ENCODE measurements at regions not wholly inside any gene's neighbourhood (a gene's known extent, or its start where the extent isn't known, plus 50 kb on each side); places are given as distances from the start of the nearest gene placed in this dataset.

DNA sequence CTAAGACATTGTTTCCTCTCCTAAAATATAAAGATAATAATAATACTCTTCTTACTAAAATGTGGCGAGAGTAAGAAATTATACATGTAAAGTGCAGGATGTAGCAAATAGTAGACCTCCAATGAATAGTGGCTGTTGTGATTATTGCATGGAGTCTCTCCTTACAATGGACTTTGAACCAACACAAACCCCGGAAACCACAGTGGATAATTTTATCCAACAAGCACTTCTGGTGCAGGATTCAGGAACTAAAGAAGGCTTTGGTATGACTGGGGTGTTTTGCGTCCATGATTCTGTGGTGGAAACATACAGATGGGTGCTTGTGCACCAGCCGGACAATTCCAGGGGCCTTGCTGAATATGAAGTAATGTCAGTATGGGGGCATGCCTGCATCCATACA lies 146.4 kb upstream of the UBASH3B start:
- Histone ChIP-seq H3K4me3 (ENCODE audit: low read length) (no peak overlapping the region), H3K36me3 (ENCODE audit: control insufficient read depth, insufficient read depth, low read length) (no peaks in the 10 kb centered on the region), H3K9me3 (ENCODE audit: control insufficient read depth, insufficient read depth, low read length) (no peaks in the 10 kb centered on the region), H3K4me1 (ENCODE audit: control insufficient read depth, insufficient read depth, low read length) (no peaks in the 10 kb centered on the region), H3K27me3 (ENCODE audit: control insufficient read depth, insufficient read depth, low read length) (no peaks in the 10 kb centered on the region), H3K27ac (ENCODE audit: low read length) (no peak overlapping the region)
- 63% methylated on average over 2 of the region's 4 CpGs for WGBS (ENCODE audit: insufficient coverage)
- Mint-ChIP-seq H3K27me3 (ENCODE audit: low read depth in 2 of 2) (peaks cover 9 to 12% of the 10 kb centered on the region in 2 donors), H3K4me3 (no peak overlapping the region), H3K36me3 (no peaks in the 10 kb centered on the region), H3K9me3 (no peaks in the 10 kb centered on the region), H3K4me1 (no peaks in the 10 kb centered on the region), H3K27ac (no peak overlapping the region)
- no peak for ATAC-seq
- no peak for DNase-seq
- TF ChIP-seq, protein P1, sequence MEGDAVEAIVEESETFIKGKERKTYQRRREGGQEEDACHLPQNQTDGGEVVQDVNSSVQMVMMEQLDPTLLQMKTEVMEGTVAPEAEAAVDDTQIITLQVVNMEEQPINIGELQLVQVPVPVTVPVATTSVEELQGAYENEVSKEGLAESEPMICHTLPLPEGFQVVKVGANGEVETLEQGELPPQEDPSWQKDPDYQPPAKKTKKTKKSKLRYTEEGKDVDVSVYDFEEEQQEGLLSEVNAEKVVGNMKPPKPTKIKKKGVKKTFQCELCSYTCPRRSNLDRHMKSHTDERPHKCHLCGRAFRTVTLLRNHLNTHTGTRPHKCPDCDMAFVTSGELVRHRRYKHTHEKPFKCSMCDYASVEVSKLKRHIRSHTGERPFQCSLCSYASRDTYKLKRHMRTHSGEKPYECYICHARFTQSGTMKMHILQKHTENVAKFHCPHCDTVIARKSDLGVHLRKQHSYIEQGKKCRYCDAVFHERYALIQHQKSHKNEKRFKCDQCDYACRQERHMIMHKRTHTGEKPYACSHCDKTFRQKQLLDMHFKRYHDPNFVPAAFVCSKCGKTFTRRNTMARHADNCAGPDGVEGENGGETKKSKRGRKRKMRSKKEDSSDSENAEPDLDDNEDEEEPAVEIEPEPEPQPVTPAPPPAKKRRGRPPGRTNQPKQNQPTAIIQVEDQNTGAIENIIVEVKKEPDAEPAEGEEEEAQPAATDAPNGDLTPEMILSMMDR (IDR thresholded peaks at IDR 0.05) = no peak
- intact Hi-C loops (cut with micrococcal nuclease) = loop anchor here (5.0 kb wide), 1 partner anchor 292 kb away; no protein-coding TSS in a partner anchor

DNA sequence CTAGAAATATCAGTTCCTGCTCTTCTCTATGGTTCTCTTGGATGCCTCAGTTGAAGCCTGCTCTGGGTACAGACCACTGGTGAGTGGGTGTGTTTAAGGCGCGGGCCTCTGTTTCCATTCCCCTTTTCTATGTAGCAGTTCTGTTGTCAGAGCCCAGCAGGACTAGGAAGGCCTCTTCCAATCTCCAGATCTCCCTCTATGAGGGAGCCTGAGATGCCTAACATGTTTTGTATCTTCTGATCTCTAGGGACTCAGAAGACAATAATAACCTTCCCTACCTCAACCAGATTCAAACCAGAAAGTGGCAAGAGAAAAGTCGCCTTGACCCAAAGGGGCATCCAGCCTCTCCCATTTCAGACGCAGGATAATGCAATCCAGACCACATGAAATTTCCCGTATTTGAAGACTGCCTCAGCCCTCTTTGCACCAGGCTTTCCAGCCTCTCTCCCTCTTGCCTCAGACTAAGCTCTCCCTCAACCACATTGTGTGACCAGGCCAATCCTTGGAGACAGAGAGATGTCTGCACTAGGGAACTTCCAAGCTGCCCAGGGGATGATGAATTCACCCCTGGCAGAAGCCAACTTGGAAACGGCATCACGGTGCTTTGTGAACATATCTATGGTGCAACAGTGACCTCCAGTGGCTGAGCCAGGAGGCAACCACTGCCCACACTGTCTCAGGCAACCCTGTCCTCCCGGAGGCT lies 150.1 kb upstream of the UBASH3B start:
- intact Hi-C loops (cut with micrococcal nuclease) = loop anchor here (5.0 kb wide), 1 partner anchor 288 kb away; no protein-coding TSS in a partner anchor
- peaks cover 17 to 22% of the 10 kb centered on the region in 2 donors for H3K27me3 Mint-ChIP-seq (ENCODE audit: low read depth in 2 of 2)
- no peak overlapping the region for H3K27ac Mint-ChIP-seq
- no peaks in the 10 kb centered on the region for H3K4me1 Mint-ChIP-seq
- DNase-seq (peak; percentile 17 to 58), ATAC-seq (peak in 2 of 3 donors; percentile 56 to 74)
- no peaks in the 10 kb centered on the region for H3K9me3 Mint-ChIP-seq
- no peaks in the 10 kb centered on the region for H3K9me3 ChIP-seq (ENCODE audit: control insufficient read depth, insufficient read depth, low read length)
- H3K36me3 Mint-ChIP-seq = no peaks in the 10 kb centered on the region
- H3K27me3 ChIP-seq (ENCODE audit: control insufficient read depth, insufficient read depth, low read length) = no peaks in the 10 kb centered on the region
- no peaks in the 10 kb centered on the region for H3K4me1 ChIP-seq (ENCODE audit: control insufficient read depth, insufficient read depth, low read length)
- H3K36me3 ChIP-seq (ENCODE audit: control insufficient read depth, insufficient read depth, low read length) = no peaks in the 10 kb centered on the region
- TF ChIP-seq, protein P1 (IDR thresholded peaks at IDR 0.05) = peak; percentile 47
- H3K4me3 ChIP-seq (ENCODE audit: low read length) = no peak overlapping the region
- WGBS (ENCODE audit: insufficient coverage) = 35% methylated on average over 6 of the region's 8 CpGs
- H3K4me3 Mint-ChIP-seq = no peak overlapping the region
- H3K27ac ChIP-seq (ENCODE audit: low read length) = no peak overlapping the region

DNA sequence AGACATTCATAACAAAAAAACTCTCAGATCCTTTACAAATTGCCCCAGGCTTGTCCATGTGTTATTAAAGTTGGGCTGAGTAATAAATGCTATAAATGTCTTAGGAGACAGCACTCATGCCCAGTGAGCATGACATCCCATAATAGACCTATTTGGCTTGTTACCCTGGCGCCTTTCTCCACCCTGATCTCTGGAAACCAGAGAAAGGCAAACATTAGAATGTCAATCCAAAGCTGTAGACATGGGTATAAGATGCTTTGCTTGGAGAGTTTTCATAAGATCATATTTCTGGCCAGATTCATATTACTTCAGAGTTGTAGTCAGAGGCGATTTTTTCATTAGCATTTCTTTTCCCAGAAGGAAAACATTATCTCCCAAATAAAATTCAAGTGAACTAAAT lies 161.3 kb upstream of the UBASH3B start:
- TF ChIP-seq, protein P1 (IDR thresholded peaks at IDR 0.05) = no peak
- peaks cover 13 to 29% of the 10 kb centered on the region in 2 donors for H3K27me3 Mint-ChIP-seq (ENCODE audit: low read depth in 2 of 2)

DNA sequence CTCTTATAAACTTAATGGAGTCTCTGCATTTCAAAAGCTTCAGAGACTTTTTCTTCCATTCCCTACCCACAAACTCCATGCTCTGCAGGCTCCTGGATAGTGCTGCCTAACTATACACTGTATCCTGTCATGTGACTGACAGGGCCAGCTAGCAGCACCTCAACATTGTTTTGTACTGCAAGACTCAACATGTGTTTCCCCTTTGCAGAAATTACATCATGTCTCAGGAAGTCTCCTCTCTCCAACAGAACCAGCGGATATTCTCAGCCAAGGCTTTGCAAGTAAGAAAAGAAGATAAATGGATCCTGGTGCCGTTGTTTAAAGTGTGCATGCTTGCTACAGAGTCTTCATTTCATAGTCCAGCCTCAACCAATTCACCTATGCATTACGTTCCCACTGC lies 164.0 kb upstream of the UBASH3B start:
- 100% methylated on average over 1 of the region's 3 CpGs for WGBS (ENCODE audit: insufficient coverage)
- intact Hi-C loops (cut with micrococcal nuclease) = no loop called here

More for the DNA sequence above, 161.3 kb upstream of the UBASH3B start:
- no peaks in the 10 kb centered on the region for H3K36me3 Mint-ChIP-seq
- no peaks in the 10 kb centered on the region for H3K27me3 ChIP-seq (ENCODE audit: control insufficient read depth, insufficient read depth, low read length)
- H3K9me3 ChIP-seq (ENCODE audit: control insufficient read depth, insufficient read depth, low read length) = no peaks in the 10 kb centered on the region
- H3K36me3 ChIP-seq (ENCODE audit: control insufficient read depth, insufficient read depth, low read length) = no peaks in the 10 kb centered on the region
- DNase-seq (no peak), ATAC-seq (no peak)
- H3K9me3 Mint-ChIP-seq = no peaks in the 10 kb centered on the region
- no peak overlapping the region for H3K4me3 Mint-ChIP-seq
- no peaks in the 10 kb centered on the region for H3K4me1 ChIP-seq (ENCODE audit: control insufficient read depth, insufficient read depth, low read length)
- intact Hi-C loops (cut with micrococcal nuclease) = no loop called here
- no peak overlapping the region for H3K27ac ChIP-seq (ENCODE audit: low read length)
- no peak overlapping the region for H3K27ac Mint-ChIP-seq
- no peak overlapping the region for H3K4me3 ChIP-seq (ENCODE audit: low read length)
- 75% methylated on average over 2 of the region's 2 CpGs for WGBS (ENCODE audit: insufficient coverage)
- no peaks in the 10 kb centered on the region for H3K4me1 Mint-ChIP-seq

More for the DNA sequence above, 164.0 kb upstream of the UBASH3B start:
- no peak overlapping the region for H3K27ac ChIP-seq (ENCODE audit: low read length)
- no peaks in the 10 kb centered on the region for H3K4me1 Mint-ChIP-seq
- H3K27me3 Mint-ChIP-seq (ENCODE audit: low read depth in 2 of 2) = peaks cover 6 to 22% of the 10 kb centered on the region in 2 donors
- no peak overlapping the region for H3K4me3 ChIP-seq (ENCODE audit: low read length)
- H3K27me3 ChIP-seq (ENCODE audit: control insufficient read depth, insufficient read depth, low read length) = peaks cover 2% of the 10 kb centered on the region
- DNase-seq = no peak
- H3K36me3 Mint-ChIP-seq = no peaks in the 10 kb centered on the region
- ATAC-seq = no peak
- no peak overlapping the region for H3K4me3 Mint-ChIP-seq
- no peaks in the 10 kb centered on the region for H3K9me3 ChIP-seq (ENCODE audit: control insufficient read depth, insufficient read depth, low read length)
- no peaks in the 10 kb centered on the region for H3K4me1 ChIP-seq (ENCODE audit: control insufficient read depth, insufficient read depth, low read length)
- no peak overlapping the region for H3K27ac Mint-ChIP-seq
- H3K36me3 ChIP-seq (ENCODE audit: control insufficient read depth, insufficient read depth, low read length) = no peaks in the 10 kb centered on the region
- no peaks in the 10 kb centered on the region for H3K9me3 Mint-ChIP-seq
- TF ChIP-seq, protein P1 (IDR thresholded peaks at IDR 0.05) = no peak

Data from natural killer cell (primary cell).